ENCODE measurements at regions not wholly inside any gene's neighbourhood (a gene's known extent, or its start where the extent isn't known, plus 50 kb on each side); places are given as distances from the start of the nearest gene placed in this dataset.

- TF ChIP-seq CTCF (IDR thresholded peaks at IDR 0.05) = no peak
- DNase-seq (no peak), FAIRE-seq (no peak), ATAC-seq (no peak)
- no peak overlapping the region for H3K4me3 ChIP-seq
- intact Hi-C loops (cut with DNase I) = no loop called here
- no peaks in the 10 kb centered on the region for H3K36me3 ChIP-seq
- H3K27ac ChIP-seq = no peak overlapping the region
- H3K27me3 ChIP-seq = no peaks in the 10 kb centered on the region
- no peaks in the 10 kb centered on the region for H3K4me1 ChIP-seq
- no peaks in the 10 kb centered on the region for H3K9me3 ChIP-seq
- WGBS, 2 donors = 95 to 99% methylated on average over 3 of the region's 3 CpGs
Observed at GRCh38 chr2:128543036-128543435, 224.4 kb upstream of the HS6ST1 start.

GRCh38 chr2:128543646-128544045, 225.0 kb upstream of the HS6ST1 start:
- Histone ChIP-seq H3K4me1 (no peaks in the 10 kb centered on the region), H3K27ac (no peak overlapping the region), H3K4me3 (no peak overlapping the region), H3K36me3 (no peaks in the 10 kb centered on the region), H3K27me3 (no peaks in the 10 kb centered on the region), H3K9me3 (no peaks in the 10 kb centered on the region)
- FAIRE-seq = no peak
- intact Hi-C loops (cut with DNase I) = no loop called here
- no peak for DNase-seq
- TF ChIP-seq CTCF (IDR thresholded peaks at IDR 0.05) = no peak
- ATAC-seq = no peak
- 87 to 93% methylated on average over 10 of the region's 10 CpGs for WGBS, 2 donors

- ATAC-seq (no peak), FAIRE-seq (no peak), DNase-seq (no peak)
- Histone ChIP-seq H3K27me3 (no peaks in the 10 kb centered on the region), H3K27ac (no peak overlapping the region), H3K4me1 (no peaks in the 10 kb centered on the region), H3K36me3 (no peaks in the 10 kb centered on the region), H3K9me3 (no peaks in the 10 kb centered on the region), H3K4me3 (no peak overlapping the region)
- intact Hi-C loops (cut with DNase I) = no loop called here
- no peak for TF ChIP-seq CTCF (IDR thresholded peaks at IDR 0.05)
- 82 to 87% methylated on average over 16 of the region's 16 CpGs for WGBS, 2 donors
Observed at GRCh38 chr2:128544321-128545037, 225.8 kb upstream of the HS6ST1 start.

GRCh38 chr2:128545085-128545484, 226.4 kb upstream of the HS6ST1 start:
- Histone ChIP-seq H3K36me3 (no peaks in the 10 kb centered on the region), H3K4me3 (no peak overlapping the region), H3K9me3 (no peaks in the 10 kb centered on the region), H3K27ac (no peak overlapping the region), H3K27me3 (no peaks in the 10 kb centered on the region), H3K4me1 (no peaks in the 10 kb centered on the region)
- DNase-seq (no peak), ATAC-seq (no peak), FAIRE-seq (no peak)
- 90% methylated on average over 5 of the region's 5 CpGs for WGBS, 2 donors
- intact Hi-C loops (cut with DNase I) = no loop called here
- no peak for TF ChIP-seq CTCF (IDR thresholded peaks at IDR 0.05)

- 89 to 93% methylated on average over 7 of the region's 7 CpGs for WGBS, 2 donors
- Histone ChIP-seq H3K4me3 (no peak overlapping the region), H3K4me1 (no peaks in the 10 kb centered on the region), H3K36me3 (no peaks in the 10 kb centered on the region), H3K9me3 (no peaks in the 10 kb centered on the region), H3K27ac (no peak overlapping the region), H3K27me3 (no peaks in the 10 kb centered on the region)
- intact Hi-C loops (cut with DNase I) = no loop called here
- FAIRE-seq (no peak), ATAC-seq (no peak), DNase-seq (no peak)
- no peak for TF ChIP-seq CTCF (IDR thresholded peaks at IDR 0.05)
Observed at GRCh38 chr2:128545829-128546228, 227.2 kb upstream of the HS6ST1 start.

Measured in pancreas (tissue), 10 donors.